Esophagus muscularis mucosa (tissue), 3 donors: ENCODE measurements at regions not wholly inside any gene's neighbourhood (a gene's known extent, or its start where the extent isn't known, plus 50 kb on each side); places are given as distances from the start of the nearest gene placed in this dataset.

ENCODE experiments used
- POLR2A ChIP-seq: fragments of 450-650 bp; IDR thresholded peaks from one replicate; pipeline ENCODE4 v1.6.1; 2017; ENCODE audit warnings: antibody characterized with exemption, moderate library complexity, mild to moderate bottlenecking, low read depth
- POLR2AphosphoS5 ChIP-seq, 2 donors: sonication (generic); formaldehyde crosslinking; IDR thresholded peaks; one replicate each; pipeline ENCODE4 v1.6.1; 2017; ENCODE audit warnings: antibody characterized with exemption in 2 of 2
- TF ChIP-seq, protein P1 (sequence below), 3 experiments: fragments of 200-600 bp in 2 of 3; fragments of 450-650 bp in 1 of 3; sonication (generic) in 2 of 3; IDR thresholded peaks; one replicate each; pipeline ENCODE4 v1.5.1; 2017 to 2019; ENCODE audit warnings: antibody characterized with exemption in 3 of 3, mild to moderate bottlenecking in 2 of 3, moderate library complexity in 1 of 3

DNA sequence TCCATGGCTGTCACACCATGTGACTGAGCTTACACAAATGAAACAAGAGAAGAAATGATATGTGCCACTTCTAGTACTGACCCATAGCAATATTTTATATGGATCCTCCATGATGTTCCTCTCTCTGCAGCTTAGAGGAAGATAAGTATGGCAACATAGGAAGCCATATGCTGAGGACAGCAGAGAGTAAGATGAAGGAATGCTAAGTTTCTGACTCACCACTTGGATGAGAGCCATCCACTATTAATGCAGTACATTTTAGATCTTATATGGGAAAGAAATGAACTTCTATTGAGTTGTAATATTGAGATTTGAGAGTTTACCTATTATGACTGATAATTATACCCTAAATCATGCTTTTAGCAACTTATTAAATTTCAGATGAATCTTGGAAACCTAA is 386.9 kb upstream of the MAOA start:
- TF ChIP-seq POLR2A (no peak), POLR2AphosphoS5 (IDR thresholded peaks at IDR 0.05) (no peak)
- TF ChIP-seq, protein P1, sequence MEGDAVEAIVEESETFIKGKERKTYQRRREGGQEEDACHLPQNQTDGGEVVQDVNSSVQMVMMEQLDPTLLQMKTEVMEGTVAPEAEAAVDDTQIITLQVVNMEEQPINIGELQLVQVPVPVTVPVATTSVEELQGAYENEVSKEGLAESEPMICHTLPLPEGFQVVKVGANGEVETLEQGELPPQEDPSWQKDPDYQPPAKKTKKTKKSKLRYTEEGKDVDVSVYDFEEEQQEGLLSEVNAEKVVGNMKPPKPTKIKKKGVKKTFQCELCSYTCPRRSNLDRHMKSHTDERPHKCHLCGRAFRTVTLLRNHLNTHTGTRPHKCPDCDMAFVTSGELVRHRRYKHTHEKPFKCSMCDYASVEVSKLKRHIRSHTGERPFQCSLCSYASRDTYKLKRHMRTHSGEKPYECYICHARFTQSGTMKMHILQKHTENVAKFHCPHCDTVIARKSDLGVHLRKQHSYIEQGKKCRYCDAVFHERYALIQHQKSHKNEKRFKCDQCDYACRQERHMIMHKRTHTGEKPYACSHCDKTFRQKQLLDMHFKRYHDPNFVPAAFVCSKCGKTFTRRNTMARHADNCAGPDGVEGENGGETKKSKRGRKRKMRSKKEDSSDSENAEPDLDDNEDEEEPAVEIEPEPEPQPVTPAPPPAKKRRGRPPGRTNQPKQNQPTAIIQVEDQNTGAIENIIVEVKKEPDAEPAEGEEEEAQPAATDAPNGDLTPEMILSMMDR (IDR thresholded peaks at IDR 0.05): no peak
